H54 (cell line): ENCODE measurements at regions not wholly inside any gene's neighbourhood (a gene's known extent, or its start where the extent isn't known, plus 50 kb on each side); places are given as distances from the start of the nearest gene placed in this dataset.
A peak's percentile ranks its signal among the peaks of the same experiment; 100 is the strongest.

Source experiments
- DNase-seq: peaks from one replicate; pipeline ENCODE4 v3.0.0; 2011; ENCODE audit warnings: low spot score, mixed read lengths; ENCODE audit not compliant: insufficient read length
- FAIRE-seq: peaks from 3 replicates; lab custom pipeline; 2011; peaks lifted over from hg19 to GRCh38; lab: Jason Lieb, UNC
- POLR2A ChIP-seq: IDR thresholded peaks from 2 replicates; pipeline ENCODE4 v1.6.1; 2011; ENCODE audit warnings: low read depth, mild to moderate bottlenecking, low read length

GRCh38 chr3:102095383-102095782 lies 246.1 kb downstream of the NFKBIZ start:
- no peak for FAIRE-seq
- no peak for TF ChIP-seq POLR2A
- no peak for DNase-seq

DNA sequence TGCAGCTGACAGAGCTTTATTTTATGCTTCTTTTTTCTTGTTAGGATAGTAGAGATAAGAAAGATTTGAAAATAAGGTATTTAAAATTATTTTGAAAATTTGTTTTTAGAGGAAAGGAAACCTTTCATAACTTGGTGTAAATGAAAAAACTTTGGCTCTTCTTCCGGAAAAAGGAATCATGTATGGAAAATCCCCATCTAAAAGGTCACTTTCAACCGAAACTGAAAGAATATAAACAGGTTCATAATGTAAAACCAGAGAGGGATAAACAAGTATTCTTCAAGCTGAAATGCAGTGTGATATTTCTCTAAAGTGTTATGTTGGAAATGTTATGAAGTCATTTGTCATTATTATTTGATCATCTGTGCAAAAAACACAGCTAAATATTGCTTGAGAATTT lies 246.8 kb downstream of the NFKBIZ start:
- DNase-seq (no peak), FAIRE-seq (no peak)
- no peak for TF ChIP-seq POLR2A

GRCh38 chr3:102098130-102098885 lies 249.0 kb downstream of the NFKBIZ start:
- no peak for FAIRE-seq

DNA sequence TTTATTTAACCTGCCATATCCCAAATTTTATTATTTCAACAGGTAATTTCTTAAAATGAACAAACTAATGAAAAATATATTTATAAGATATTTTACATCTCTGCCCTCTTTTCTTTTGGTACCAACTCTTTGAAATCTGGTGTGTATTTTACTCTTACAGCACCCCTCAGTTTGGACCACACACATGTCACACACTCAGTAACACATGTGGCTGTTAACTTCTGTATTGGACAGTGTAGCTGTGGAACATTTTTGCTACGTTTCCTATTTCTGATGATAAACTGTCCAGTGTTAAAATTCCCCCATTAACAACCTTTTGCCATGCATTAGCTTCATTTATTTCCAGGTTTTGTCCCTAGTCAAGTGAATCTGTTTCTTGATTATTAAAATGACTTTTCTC lies 250.6 kb downstream of the NFKBIZ start:
- no peak for TF ChIP-seq POLR2A
- FAIRE-seq (no peak), DNase-seq (no peak)

More at GRCh38 chr3:102098130-102098885, 249.0 kb downstream of the NFKBIZ start:
- no peak for DNase-seq
- no peak for TF ChIP-seq POLR2A

DNA sequence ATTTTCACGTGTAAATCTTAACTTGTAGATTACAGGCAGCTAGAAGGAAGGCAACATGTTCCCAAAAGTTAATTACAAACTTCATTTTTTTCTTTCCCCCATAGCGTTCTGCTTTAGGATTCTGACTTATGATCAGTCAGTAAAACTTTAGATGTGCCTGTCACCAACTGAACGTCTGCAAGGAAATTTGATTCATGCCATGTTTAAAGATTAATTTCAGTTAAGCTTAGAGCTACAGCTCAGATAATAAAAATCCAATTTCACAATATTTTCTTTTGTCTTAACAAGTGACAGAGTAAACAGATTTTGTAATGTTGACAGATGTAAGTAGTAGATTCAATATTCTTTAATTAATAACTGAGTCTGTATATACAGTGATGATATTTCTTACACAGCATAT lies 253.1 kb downstream of the NFKBIZ start:
- DNase-seq (no peak), FAIRE-seq (no peak)
- TF ChIP-seq POLR2A, result no peak

DNA sequence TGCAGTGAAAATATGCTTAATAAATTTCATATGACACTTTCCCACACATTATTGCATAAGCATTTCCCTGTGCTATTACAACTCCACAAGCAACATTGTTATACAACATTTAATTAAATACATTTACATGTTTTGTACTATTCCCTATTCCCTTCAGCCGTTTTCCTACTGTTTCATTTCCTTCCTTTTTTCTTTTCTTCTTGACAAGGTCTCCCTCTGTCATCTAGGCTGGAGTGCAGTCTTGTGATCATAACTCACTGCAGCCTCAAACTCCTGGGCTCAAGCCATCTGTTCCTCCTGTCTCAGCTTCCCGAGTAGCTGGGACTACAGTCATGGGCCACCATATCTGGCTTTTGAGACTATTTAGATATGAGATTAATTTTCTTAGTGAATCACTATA lies 254.7 kb downstream of the NFKBIZ start:
- no peak for DNase-seq
- FAIRE-seq, result no peak

GRCh38 chr3:102105193-102105592 lies 255.9 kb downstream of the NFKBIZ start:
- no peak for DNase-seq
- TF ChIP-seq POLR2A, result no peak
- FAIRE-seq, result no peak

More for the DNA sequence above, 254.7 kb downstream of the NFKBIZ start:
- TF ChIP-seq POLR2A, result no peak

GRCh38 chr3:102106416-102107097 lies 257.2 kb downstream of the NFKBIZ start:
- FAIRE-seq (peak; percentile 53), DNase-seq (no peak)
- TF ChIP-seq POLR2A, result no peak

GRCh38 chr3:102112704-102113230 lies 263.5 kb downstream of the NFKBIZ start:
- FAIRE-seq (no peak), DNase-seq (no peak)
- TF ChIP-seq POLR2A, result no peak

- no peak for DNase-seq
- FAIRE-seq, result no peak
- TF ChIP-seq POLR2A, result no peak
These were observed 264.2 kb downstream of the NFKBIZ start for GRCh38 chr3:102113421-102114041.

- FAIRE-seq (no peak), DNase-seq (no peak)
- TF ChIP-seq POLR2A, result no peak
These were observed 265.1 kb downstream of the NFKBIZ start for GRCh38 chr3:102114264-102114979.

GRCh38 chr3:102122527-102122926 lies 273.2 kb downstream of the NFKBIZ start:
- TF ChIP-seq POLR2A, result no peak
- DNase-seq (no peak), FAIRE-seq (no peak)

- DNase-seq (no peak), FAIRE-seq (no peak)
- TF ChIP-seq POLR2A, result no peak
These were observed 274.4 kb downstream of the NFKBIZ start for GRCh38 chr3:102123590-102124190.
